ENCODE measurements at regions not wholly inside any gene's neighbourhood (a gene's known extent, or its start where the extent isn't known, plus 50 kb on each side); places are given as distances from the start of the nearest gene placed in this dataset.

- WGBS (ENCODE audit: insufficient coverage, low lambda C conversion rate), result no CpG with 5 or more reads among the region's 2 CpGs
- Histone ChIP-seq H3K27me3 (ENCODE audit: control insufficient read depth, insufficient read depth, low read length) (no peaks in the 10 kb centered on the region), H3K4me1 (ENCODE audit: control insufficient read depth, insufficient read depth, low read length) (no peaks in the 10 kb centered on the region), H3K4me3 (ENCODE audit: low read length) (no peak overlapping the region), H3K27ac (ENCODE audit: low read length) (no peak overlapping the region), H3K36me3 (ENCODE audit: control insufficient read depth, insufficient read depth, low read length) (no peaks in the 10 kb centered on the region), H3K9me3 (ENCODE audit: control insufficient read depth, low read depth, low read length) (no peaks in the 10 kb centered on the region)
- no peak for DNase-seq
Measured at GRCh38 chr12:46944088-46944487, 118.3 kb upstream of the SLC38A4 start.

- Histone ChIP-seq H3K4me3 (ENCODE audit: low read length) (no peak overlapping the region), H3K4me1 (ENCODE audit: control insufficient read depth, insufficient read depth, low read length) (no peaks in the 10 kb centered on the region), H3K27me3 (ENCODE audit: control insufficient read depth, insufficient read depth, low read length) (no peaks in the 10 kb centered on the region), H3K9me3 (ENCODE audit: control insufficient read depth, low read depth, low read length) (no peaks in the 10 kb centered on the region), H3K36me3 (ENCODE audit: control insufficient read depth, insufficient read depth, low read length) (no peaks in the 10 kb centered on the region), H3K27ac (ENCODE audit: low read length) (no peak overlapping the region)
- DNase-seq, result no peak
- 96% methylated on average over 4 of the region's 5 CpGs for WGBS (ENCODE audit: insufficient coverage, low lambda C conversion rate)
Measured at GRCh38 chr12:46944771-46945170, 119.0 kb upstream of the SLC38A4 start.

- Histone ChIP-seq H3K36me3 (ENCODE audit: control insufficient read depth, insufficient read depth, low read length) (no peaks in the 10 kb centered on the region), H3K9me3 (ENCODE audit: control insufficient read depth, low read depth, low read length) (no peaks in the 10 kb centered on the region), H3K27me3 (ENCODE audit: control insufficient read depth, insufficient read depth, low read length) (no peaks in the 10 kb centered on the region), H3K27ac (ENCODE audit: low read length) (no peak overlapping the region), H3K4me3 (ENCODE audit: low read length) (no peak overlapping the region), H3K4me1 (ENCODE audit: control insufficient read depth, insufficient read depth, low read length) (no peaks in the 10 kb centered on the region)
- WGBS (ENCODE audit: insufficient coverage, low lambda C conversion rate), result 100% methylated on average over 2 of the region's 3 CpGs
- DNase-seq, result no peak
Measured at GRCh38 chr12:46945591-46945990, 119.8 kb upstream of the SLC38A4 start.

GRCh38 chr12:46946137-46946536 is 120.3 kb upstream of the SLC38A4 start:
- no peaks in the 10 kb centered on the region for H3K36me3 ChIP-seq (ENCODE audit: control insufficient read depth, insufficient read depth, low read length)
- no peak overlapping the region for H3K27ac ChIP-seq (ENCODE audit: low read length)
- DNase-seq, result no peak
- no peak overlapping the region for H3K4me3 ChIP-seq (ENCODE audit: low read length)
- WGBS (ENCODE audit: insufficient coverage, low lambda C conversion rate), result 100% methylated on average over 1 of the region's 2 CpGs
- H3K27me3 ChIP-seq (ENCODE audit: control insufficient read depth, insufficient read depth, low read length), result no peaks in the 10 kb centered on the region
- H3K4me1 ChIP-seq (ENCODE audit: control insufficient read depth, insufficient read depth, low read length), result no peaks in the 10 kb centered on the region
- no peaks in the 10 kb centered on the region for H3K9me3 ChIP-seq (ENCODE audit: control insufficient read depth, low read depth, low read length)

GRCh38 chr12:46948936-46949545 is 123.2 kb upstream of the SLC38A4 start:
- no CpG with 5 or more reads among the region's 1 CpG for WGBS (ENCODE audit: insufficient coverage, low lambda C conversion rate)

GRCh38 chr12:46950094-46950493 is 124.3 kb upstream of the SLC38A4 start:
- H3K27ac ChIP-seq (ENCODE audit: low read length), result no peak overlapping the region
- no peaks in the 10 kb centered on the region for H3K9me3 ChIP-seq (ENCODE audit: control insufficient read depth, low read depth, low read length)
- H3K4me3 ChIP-seq (ENCODE audit: low read length), result no peak overlapping the region
- WGBS (ENCODE audit: insufficient coverage, low lambda C conversion rate), result no CpG with 5 or more reads among the region's 3 CpGs
- no peaks in the 10 kb centered on the region for H3K36me3 ChIP-seq (ENCODE audit: control insufficient read depth, insufficient read depth, low read length)
- DNase-seq, result no peak
- no peaks in the 10 kb centered on the region for H3K27me3 ChIP-seq (ENCODE audit: control insufficient read depth, insufficient read depth, low read length)
- no peaks in the 10 kb centered on the region for H3K4me1 ChIP-seq (ENCODE audit: control insufficient read depth, insufficient read depth, low read length)

More at GRCh38 chr12:46948936-46949545, 123.2 kb upstream of the SLC38A4 start:
- H3K9me3 ChIP-seq (ENCODE audit: control insufficient read depth, low read depth, low read length), result no peaks in the 10 kb centered on the region
- H3K27me3 ChIP-seq (ENCODE audit: control insufficient read depth, insufficient read depth, low read length), result no peaks in the 10 kb centered on the region
- no peaks in the 10 kb centered on the region for H3K4me1 ChIP-seq (ENCODE audit: control insufficient read depth, insufficient read depth, low read length)
- no peaks in the 10 kb centered on the region for H3K36me3 ChIP-seq (ENCODE audit: control insufficient read depth, insufficient read depth, low read length)
- H3K27ac ChIP-seq (ENCODE audit: low read length), result no peak overlapping the region
- DNase-seq, result no peak
- H3K4me3 ChIP-seq (ENCODE audit: low read length), result no peak overlapping the region

GRCh38 chr12:46952880-46953483 is 126.4 kb upstream of the PCED1B start:
- no peak overlapping the region for H3K4me3 ChIP-seq (ENCODE audit: low read length)
- H3K27ac ChIP-seq (ENCODE audit: low read length), result no peak overlapping the region

GRCh38 chr12:46956451-46957035 is 122.9 kb upstream of the PCED1B start:
- Histone ChIP-seq H3K36me3 (ENCODE audit: control insufficient read depth, insufficient read depth, low read length) (no peaks in the 10 kb centered on the region), H3K4me1 (ENCODE audit: control insufficient read depth, insufficient read depth, low read length) (no peaks in the 10 kb centered on the region), H3K4me3 (ENCODE audit: low read length) (no peak overlapping the region), H3K9me3 (ENCODE audit: control insufficient read depth, low read depth, low read length) (no peaks in the 10 kb centered on the region), H3K27ac (ENCODE audit: low read length) (no peak overlapping the region), H3K27me3 (ENCODE audit: control insufficient read depth, insufficient read depth, low read length) (no peaks in the 10 kb centered on the region)
- WGBS (ENCODE audit: insufficient coverage, low lambda C conversion rate), result 100% methylated on average over 2 of the region's 5 CpGs
- DNase-seq, result no peak

More at GRCh38 chr12:46952880-46953483, 126.4 kb upstream of the PCED1B start:
- H3K27me3 ChIP-seq (ENCODE audit: control insufficient read depth, insufficient read depth, low read length), result no peaks in the 10 kb centered on the region
- H3K9me3 ChIP-seq (ENCODE audit: control insufficient read depth, low read depth, low read length), result no peaks in the 10 kb centered on the region
- no CpG with 5 or more reads among the region's 1 CpG for WGBS (ENCODE audit: insufficient coverage, low lambda C conversion rate)
- H3K36me3 ChIP-seq (ENCODE audit: control insufficient read depth, insufficient read depth, low read length), result no peaks in the 10 kb centered on the region
- DNase-seq, result no peak
- no peaks in the 10 kb centered on the region for H3K4me1 ChIP-seq (ENCODE audit: control insufficient read depth, insufficient read depth, low read length)

- H3K4me1 ChIP-seq (ENCODE audit: control insufficient read depth, insufficient read depth, low read length), result no peaks in the 10 kb centered on the region
- no peaks in the 10 kb centered on the region for H3K9me3 ChIP-seq (ENCODE audit: control insufficient read depth, low read depth, low read length)
- no peak overlapping the region for H3K27ac ChIP-seq (ENCODE audit: low read length)
- H3K27me3 ChIP-seq (ENCODE audit: control insufficient read depth, insufficient read depth, low read length), result no peaks in the 10 kb centered on the region
- no peaks in the 10 kb centered on the region for H3K36me3 ChIP-seq (ENCODE audit: control insufficient read depth, insufficient read depth, low read length)
- no CpG with 5 or more reads among the region's 3 CpGs for WGBS (ENCODE audit: insufficient coverage, low lambda C conversion rate)
- no peak for DNase-seq
- H3K4me3 ChIP-seq (ENCODE audit: low read length), result no peak overlapping the region
Measured at GRCh38 chr12:46958053-46958452, 121.4 kb upstream of the PCED1B start.

- no peak overlapping the region for H3K27ac ChIP-seq (ENCODE audit: low read length)
- WGBS (ENCODE audit: insufficient coverage, low lambda C conversion rate), result 86% methylated on average over 1 of the region's 2 CpGs
- no peak for DNase-seq
- no peaks in the 10 kb centered on the region for H3K36me3 ChIP-seq (ENCODE audit: control insufficient read depth, insufficient read depth, low read length)
- H3K27me3 ChIP-seq (ENCODE audit: control insufficient read depth, insufficient read depth, low read length), result no peaks in the 10 kb centered on the region
- H3K9me3 ChIP-seq (ENCODE audit: control insufficient read depth, low read depth, low read length), result no peaks in the 10 kb centered on the region
- no peak overlapping the region for H3K4me3 ChIP-seq (ENCODE audit: low read length)
- H3K4me1 ChIP-seq (ENCODE audit: control insufficient read depth, insufficient read depth, low read length), result no peaks in the 10 kb centered on the region
Measured at GRCh38 chr12:46958599-46959290, 120.7 kb upstream of the PCED1B start.
